Neural crest cell (in vitro differentiated cells): ENCODE measurements at regions not wholly inside any gene's neighbourhood (a gene's known extent, or its start where the extent isn't known, plus 50 kb on each side); places are given as distances from the start of the nearest gene placed in this dataset.

ENCODE experiments used
- DNase-seq: peaks from one replicate; pipeline ENCODE4 v3.0.0; 2021; ENCODE audit warnings: low read depth, mixed read lengths, low spot score
- H3K27ac Mint-ChIP-seq: one replicate; pipeline ENCODE4 v1.8.0; 2021; ENCODE audit warnings: mild to moderate bottlenecking, mixed read lengths; ENCODE audit not compliant: unreplicated experiment
- H3K27me3 Mint-ChIP-seq: 2 replicates; pipeline ENCODE4 v1.8.0; 2021; ENCODE audit warnings: low read depth, mild to moderate bottlenecking, mixed read lengths
- H3K36me3 Mint-ChIP-seq: 2 replicates; pipeline ENCODE4 v1.8.0; 2021; ENCODE audit warnings: low read depth, mild to moderate bottlenecking, mixed read lengths
- H3K4me1 Mint-ChIP-seq: 2 replicates; pipeline ENCODE4 v1.8.0; 2021; ENCODE audit warnings: mixed read lengths
- H3K4me3 Mint-ChIP-seq: one replicate; pipeline ENCODE4 v1.8.0; 2021; ENCODE audit warnings: mild to moderate bottlenecking, mixed read lengths
- H3K9me3 Mint-ChIP-seq: 2 replicates; pipeline ENCODE4 v1.8.0; 2021; ENCODE audit warnings: mixed read lengths
- TF ChIP-seq, protein P1 (sequence below): fragments of 200-600 bp; sonication (generic); conservative IDR thresholded peaks from 2 replicates; pipeline ENCODE4 v1.5.0; 2021; ENCODE audit warnings: antibody characterized with exemption, mild to moderate bottlenecking

- TF ChIP-seq, protein P1, sequence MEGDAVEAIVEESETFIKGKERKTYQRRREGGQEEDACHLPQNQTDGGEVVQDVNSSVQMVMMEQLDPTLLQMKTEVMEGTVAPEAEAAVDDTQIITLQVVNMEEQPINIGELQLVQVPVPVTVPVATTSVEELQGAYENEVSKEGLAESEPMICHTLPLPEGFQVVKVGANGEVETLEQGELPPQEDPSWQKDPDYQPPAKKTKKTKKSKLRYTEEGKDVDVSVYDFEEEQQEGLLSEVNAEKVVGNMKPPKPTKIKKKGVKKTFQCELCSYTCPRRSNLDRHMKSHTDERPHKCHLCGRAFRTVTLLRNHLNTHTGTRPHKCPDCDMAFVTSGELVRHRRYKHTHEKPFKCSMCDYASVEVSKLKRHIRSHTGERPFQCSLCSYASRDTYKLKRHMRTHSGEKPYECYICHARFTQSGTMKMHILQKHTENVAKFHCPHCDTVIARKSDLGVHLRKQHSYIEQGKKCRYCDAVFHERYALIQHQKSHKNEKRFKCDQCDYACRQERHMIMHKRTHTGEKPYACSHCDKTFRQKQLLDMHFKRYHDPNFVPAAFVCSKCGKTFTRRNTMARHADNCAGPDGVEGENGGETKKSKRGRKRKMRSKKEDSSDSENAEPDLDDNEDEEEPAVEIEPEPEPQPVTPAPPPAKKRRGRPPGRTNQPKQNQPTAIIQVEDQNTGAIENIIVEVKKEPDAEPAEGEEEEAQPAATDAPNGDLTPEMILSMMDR = no peak
- Mint-ChIP-seq H3K4me3 (no peak overlapping the region), H3K9me3 (no peaks in the 10 kb centered on the region), H3K27me3 (no peaks in the 10 kb centered on the region), H3K36me3 (no peaks in the 10 kb centered on the region), H3K4me1 (peaks cover 31% of the 10 kb centered on the region), H3K27ac (no peak overlapping the region)
- DNase-seq = no peak
Measured at GRCh38 chr1:30514137-30514654, 209.2 kb downstream of the MATN1 start.

- no peaks in the 10 kb centered on the region for H3K9me3 Mint-ChIP-seq
- TF ChIP-seq, protein P1 = no peak
- H3K36me3 Mint-ChIP-seq = no peaks in the 10 kb centered on the region
- H3K4me1 Mint-ChIP-seq = peaks cover 31% of the 10 kb centered on the region
- H3K27ac Mint-ChIP-seq = no peak overlapping the region
- no peak overlapping the region for H3K4me3 Mint-ChIP-seq
- no peaks in the 10 kb centered on the region for H3K27me3 Mint-ChIP-seq
- no peak for DNase-seq
Measured at GRCh38 chr1:30513396-30514136, 209.8 kb downstream of the MATN1 start.

GRCh38 chr1:30512914-30513265, 210.5 kb downstream of the MATN1 start:
- TF ChIP-seq, protein P1 = no peak
- DNase-seq = no peak
- Mint-ChIP-seq H3K27me3 (no peaks in the 10 kb centered on the region), H3K4me3 (no peak overlapping the region), H3K36me3 (no peaks in the 10 kb centered on the region), H3K9me3 (no peaks in the 10 kb centered on the region), H3K4me1 (peaks cover 31% of the 10 kb centered on the region), H3K27ac (no peak overlapping the region)

DNA sequence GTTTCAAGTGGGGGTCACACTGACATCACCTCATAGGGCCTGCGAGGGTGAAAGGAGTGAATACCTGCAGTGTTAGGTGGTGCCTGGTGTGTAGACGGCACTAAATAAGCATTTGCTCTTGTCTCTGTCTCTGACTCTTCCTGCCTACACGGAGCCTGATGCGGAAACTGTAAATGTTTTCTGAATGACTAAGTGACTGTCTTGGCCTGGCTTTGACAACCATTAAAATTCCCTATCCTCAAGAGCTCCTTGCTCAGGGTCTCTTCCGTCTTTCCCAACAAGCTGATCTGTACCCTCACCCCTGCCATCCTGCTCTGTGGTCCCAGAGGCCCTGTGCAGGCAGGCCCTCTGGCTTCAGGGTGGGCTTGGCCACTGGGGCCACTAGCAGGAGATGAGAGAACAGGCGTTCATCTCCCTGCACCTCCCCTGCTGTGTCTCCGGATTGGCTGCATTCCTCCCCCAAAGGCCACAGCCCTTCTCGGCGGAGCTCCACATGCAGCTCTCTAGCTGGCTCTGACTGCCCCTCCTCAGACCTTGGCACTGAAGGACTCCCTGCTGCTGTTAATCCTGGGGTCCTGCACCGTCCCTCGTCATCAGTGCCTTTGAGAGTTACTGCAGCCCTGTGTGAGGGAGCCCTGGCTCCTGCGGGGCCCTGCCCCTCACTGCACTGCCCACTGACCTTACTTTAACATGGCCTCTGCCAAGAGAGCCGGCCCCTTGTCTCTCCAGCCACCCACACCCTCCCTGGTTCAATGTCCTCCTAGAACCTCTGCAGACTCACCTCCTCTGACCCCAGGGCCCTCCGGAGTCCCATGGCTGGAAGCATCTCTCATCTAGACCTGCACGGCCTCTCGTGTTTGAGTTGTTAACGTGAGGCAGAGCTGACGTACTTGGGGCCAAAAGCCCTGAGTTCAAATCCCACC, 211.1 kb downstream of the MATN1 start:
- Mint-ChIP-seq H3K27me3 (no peaks in the 10 kb centered on the region), H3K4me1 (peaks cover 30% of the 10 kb centered on the region), H3K9me3 (no peaks in the 10 kb centered on the region), H3K36me3 (no peaks in the 10 kb centered on the region), H3K27ac (no peak overlapping the region), H3K4me3 (no peak overlapping the region)
- TF ChIP-seq, protein P1 = no peak
- no peak for DNase-seq

DNA sequence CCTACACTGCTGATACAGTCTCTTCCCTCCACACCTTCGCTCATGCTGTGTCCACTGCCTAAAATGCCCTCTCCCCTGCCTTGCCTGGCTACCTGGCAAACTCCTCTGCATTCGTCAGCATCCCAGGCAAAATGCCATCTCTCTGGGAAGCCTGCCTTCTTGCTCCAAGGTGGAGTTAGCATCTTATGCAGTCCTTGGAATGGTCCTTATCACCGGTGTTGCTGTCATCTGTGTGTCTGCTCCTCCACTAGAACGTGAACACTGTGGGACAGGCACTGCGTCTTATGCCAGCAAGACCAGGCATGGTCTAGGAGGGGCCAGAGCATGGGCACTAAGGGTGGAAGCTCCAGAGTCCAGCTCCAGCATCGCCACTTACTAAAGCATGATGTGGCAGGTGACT, 211.8 kb downstream of the MATN1 start:
- Mint-ChIP-seq H3K27me3 (no peaks in the 10 kb centered on the region), H3K4me3 (no peak overlapping the region), H3K9me3 (no peaks in the 10 kb centered on the region), H3K4me1 (peaks cover 27% of the 10 kb centered on the region), H3K27ac (no peak overlapping the region), H3K36me3 (no peaks in the 10 kb centered on the region)
- no peak for DNase-seq
- TF ChIP-seq, protein P1 = no peak
